Duodenal mucosa (tissue), 2 donors: ENCODE measurements at regions not wholly inside any gene's neighbourhood (a gene's known extent, or its start where the extent isn't known, plus 50 kb on each side); places are given as distances from the start of the nearest gene placed in this dataset.

Source experiments
- H3K27ac ChIP-seq: one replicate; pipeline ENCODE4 v1.7.0; 2013; ENCODE audit warnings: low read depth, low read length
- H3K27me3 ChIP-seq, 2 donors: one replicate each; pipeline ENCODE4 v1.7.0; 2013; ENCODE audit warnings: low read length in 2 of 2, control low read depth in 1 of 2; ENCODE audit not compliant: insufficient read depth in 2 of 2, control insufficient read depth in 1 of 2
- H3K36me3 ChIP-seq, 2 donors: one replicate each; pipeline ENCODE4 v1.7.0; 2013; ENCODE audit warnings: low read length in 2 of 2, control low read depth in 1 of 2; ENCODE audit not compliant: insufficient read depth in 2 of 2, control insufficient read depth in 1 of 2
- H3K4me1 ChIP-seq, 2 donors: one replicate each; pipeline ENCODE4 v1.7.0; 2013; ENCODE audit warnings: low read length in 2 of 2, control low read depth in 1 of 2; ENCODE audit not compliant: insufficient read depth in 2 of 2, control insufficient read depth in 1 of 2
- H3K4me3 ChIP-seq, 2 donors: one replicate each; pipeline ENCODE4 v1.7.0; 2013; ENCODE audit warnings: low read length in 2 of 2, low read depth in 1 of 2
- H3K9ac ChIP-seq, 2 donors: one replicate each; pipeline ENCODE4 v1.7.0; 2013; ENCODE audit warnings: low read length in 2 of 2, low read depth in 1 of 2
- H3K9me3 ChIP-seq, 2 donors: one replicate each; pipeline ENCODE4 v1.7.0; 2013; ENCODE audit warnings: low read length in 2 of 2, control low read depth in 1 of 2; ENCODE audit not compliant: control insufficient read depth in 1 of 2

DNA sequence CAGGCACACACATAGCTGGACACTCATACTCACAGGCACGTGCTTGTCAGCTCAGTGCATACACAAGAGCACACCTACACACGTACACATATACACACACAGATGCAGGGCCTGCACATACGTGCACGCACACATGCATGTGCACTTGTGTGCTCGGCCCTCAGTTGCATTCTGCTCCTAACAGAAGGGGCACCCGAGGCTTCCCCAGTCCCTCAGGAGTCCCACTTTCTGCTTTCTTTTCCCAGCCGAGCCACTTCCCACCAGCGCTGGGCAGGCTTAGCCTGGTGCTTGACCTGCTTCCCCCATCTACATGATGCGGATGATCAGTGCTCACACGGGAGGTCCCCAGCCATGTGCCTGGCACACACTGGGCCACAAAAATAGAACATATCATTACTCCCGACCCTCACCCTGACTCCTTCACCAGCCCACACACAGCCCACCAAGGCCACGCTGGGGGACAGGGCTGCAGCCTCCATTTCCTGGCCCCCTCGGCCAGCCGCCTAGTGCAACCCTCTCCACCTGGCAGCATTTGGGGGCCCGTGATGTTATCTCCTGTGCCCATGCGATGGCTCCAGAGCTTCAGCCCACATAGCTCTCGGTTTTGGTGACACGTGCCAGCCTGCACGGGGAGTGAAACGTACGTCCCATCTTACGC lies 125.2 kb upstream of the SPACA7 start:
- Histone ChIP-seq H3K27ac (no peak overlapping the region), H3K27me3 (no peaks in the 10 kb centered on the region), H3K4me3 (no peak overlapping the region), H3K9me3 (no peaks in the 10 kb centered on the region), H3K9ac (no peak overlapping the region), H3K4me1 (no peaks in the 10 kb centered on the region), H3K36me3 (no peaks in the 10 kb centered on the region)

DNA sequence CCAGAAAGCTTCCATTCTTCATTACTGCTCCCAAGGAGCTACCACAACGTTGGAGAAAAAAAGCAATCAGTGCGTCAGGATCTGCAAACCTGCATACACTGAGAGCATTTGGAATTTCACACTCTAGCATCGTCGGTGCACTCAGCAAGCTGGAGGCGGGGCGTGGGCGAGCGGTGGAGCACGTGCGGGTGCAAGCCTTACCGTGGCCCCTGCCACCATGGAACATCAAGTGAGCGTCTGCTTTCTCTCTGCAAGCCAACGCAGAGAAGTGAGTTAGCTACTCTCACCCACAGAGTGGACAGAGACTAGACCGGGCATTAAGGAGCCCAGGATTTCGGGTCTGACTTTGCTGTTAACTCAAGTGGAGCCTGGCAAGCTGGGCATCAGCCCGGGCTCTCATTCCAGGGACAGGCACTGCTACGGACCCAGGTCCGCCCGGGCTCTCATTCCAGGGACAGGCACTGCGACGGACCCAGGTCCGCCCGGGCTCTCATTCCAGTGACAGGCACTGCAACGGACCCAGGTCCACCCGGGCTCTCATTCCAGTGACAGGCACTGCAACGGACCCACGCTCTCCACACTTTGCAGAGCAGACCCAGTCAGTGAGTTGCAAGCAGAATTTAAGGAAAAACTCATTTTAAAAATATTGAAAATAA lies 124.1 kb upstream of the SPACA7 start:
- Histone ChIP-seq H3K36me3 (no peaks in the 10 kb centered on the region), H3K9me3 (no peaks in the 10 kb centered on the region), H3K9ac (no peak overlapping the region), H3K27me3 (no peaks in the 10 kb centered on the region), H3K27ac (no peak overlapping the region), H3K4me3 (no peak overlapping the region), H3K4me1 (no peaks in the 10 kb centered on the region)

GRCh38 chr13:112252804-112253590 lies 123.2 kb upstream of the SPACA7 start:
- Histone ChIP-seq H3K4me1 (no peaks in the 10 kb centered on the region), H3K9me3 (no peaks in the 10 kb centered on the region), H3K27ac (no peak overlapping the region), H3K27me3 (no peaks in the 10 kb centered on the region), H3K36me3 (no peaks in the 10 kb centered on the region), H3K9ac (no peak overlapping the region), H3K4me3 (no peak overlapping the region)

DNA sequence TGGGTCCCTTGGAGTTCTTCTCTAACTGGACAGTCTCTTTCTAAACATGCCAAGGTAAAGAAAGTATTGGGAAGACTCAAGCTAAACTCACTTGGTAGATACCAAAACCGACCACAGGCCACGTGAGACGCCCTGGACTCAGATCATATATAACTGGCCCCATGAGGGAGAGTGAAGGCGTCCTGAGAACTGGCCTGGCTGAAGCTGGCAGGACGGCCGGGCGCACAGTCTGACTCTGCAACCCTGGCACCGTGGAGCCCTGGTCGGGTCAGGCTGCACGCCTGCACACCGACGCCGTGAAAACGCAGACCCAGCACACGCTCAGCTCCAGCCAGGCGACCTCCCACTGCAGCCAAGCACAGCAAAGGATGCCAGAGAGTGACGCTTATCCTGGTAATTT lies 122.5 kb upstream of the SPACA7 start:
- H3K9ac ChIP-seq = no peak overlapping the region
- H3K36me3 ChIP-seq = no peaks in the 10 kb centered on the region
- no peak overlapping the region for H3K4me3 ChIP-seq
- no peaks in the 10 kb centered on the region for H3K9me3 ChIP-seq
- H3K4me1 ChIP-seq = no peaks in the 10 kb centered on the region
- H3K27me3 ChIP-seq = no peaks in the 10 kb centered on the region
- H3K27ac ChIP-seq = no peak overlapping the region

- H3K4me3 ChIP-seq = no peak overlapping the region
- no peaks in the 10 kb centered on the region for H3K9me3 ChIP-seq
- no peak overlapping the region for H3K9ac ChIP-seq
- no peaks in the 10 kb centered on the region for H3K27me3 ChIP-seq
- no peak overlapping the region for H3K27ac ChIP-seq
- H3K36me3 ChIP-seq = no peaks in the 10 kb centered on the region
- no peaks in the 10 kb centered on the region for H3K4me1 ChIP-seq
These were observed 121.9 kb upstream of the SPACA7 start for GRCh38 chr13:112254061-112254818.

DNA sequence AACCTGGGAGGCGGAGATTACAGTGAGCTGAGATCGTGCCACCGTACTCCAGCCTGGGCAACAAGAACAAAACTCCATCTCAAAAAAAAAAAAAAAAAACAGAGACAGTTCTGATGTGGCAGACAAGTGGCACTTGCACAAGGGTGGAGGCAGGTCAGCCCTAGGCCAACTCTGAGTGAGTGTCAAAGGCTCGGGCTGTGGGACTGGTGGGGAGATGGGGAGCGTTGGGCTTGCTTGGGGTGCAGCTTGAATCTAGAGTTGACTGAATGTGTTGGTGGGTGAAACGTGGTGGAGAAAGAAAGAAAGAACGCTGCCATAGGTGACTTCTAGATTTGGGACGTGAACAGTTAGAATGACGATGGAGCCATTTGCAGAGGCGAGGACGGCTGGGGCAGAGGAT lies 121.3 kb upstream of the SPACA7 start:
- Histone ChIP-seq H3K36me3 (no peaks in the 10 kb centered on the region), H3K27me3 (no peaks in the 10 kb centered on the region), H3K9ac (no peak overlapping the region), H3K4me1 (no peaks in the 10 kb centered on the region), H3K4me3 (no peak overlapping the region), H3K27ac (no peak overlapping the region), H3K9me3 (no peaks in the 10 kb centered on the region)

DNA sequence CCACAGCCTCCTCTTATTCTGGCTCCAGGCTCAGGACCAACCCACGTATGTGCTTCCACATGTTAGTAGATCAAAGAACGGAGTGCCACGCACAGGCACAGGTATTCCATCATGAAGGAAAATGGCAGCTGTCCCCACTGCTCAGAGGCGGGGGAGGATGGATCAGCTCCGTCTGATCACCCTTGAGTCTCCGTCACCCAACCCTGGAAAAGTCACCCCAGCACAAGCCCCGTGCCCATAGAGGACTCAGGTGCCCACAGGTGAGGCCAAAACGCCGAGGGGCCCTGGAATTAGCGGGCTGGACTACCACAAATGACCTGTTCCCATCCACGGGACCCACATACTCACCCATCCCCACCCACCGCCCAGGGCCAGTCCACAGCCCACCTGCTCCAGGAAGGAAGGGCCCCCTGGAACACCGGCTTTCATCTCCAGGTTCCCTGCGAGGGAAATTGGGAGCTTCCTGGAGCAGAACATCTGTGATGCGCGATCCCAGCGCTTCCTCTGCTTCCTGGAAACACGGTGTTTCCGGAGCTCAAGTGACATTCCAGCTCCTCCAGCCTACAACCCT lies 120.5 kb upstream of the SPACA7 start:
- Histone ChIP-seq H3K4me1 (no peaks in the 10 kb centered on the region), H3K27ac (no peak overlapping the region), H3K27me3 (no peaks in the 10 kb centered on the region), H3K4me3 (no peak overlapping the region), H3K9me3 (no peaks in the 10 kb centered on the region), H3K9ac (no peak overlapping the region), H3K36me3 (no peaks in the 10 kb centered on the region)

GRCh38 chr13:112256716-112257494 lies 119.2 kb upstream of the SPACA7 start:
- Histone ChIP-seq H3K27ac (no peak overlapping the region), H3K9ac (no peak overlapping the region), H3K9me3 (no peaks in the 10 kb centered on the region), H3K27me3 (no peaks in the 10 kb centered on the region), H3K4me1 (no peaks in the 10 kb centered on the region), H3K36me3 (no peaks in the 10 kb centered on the region), H3K4me3 (no peak overlapping the region)

GRCh38 chr13:112259511-112259910 lies 116.6 kb upstream of the SPACA7 start:
- Histone ChIP-seq H3K9me3 (no peaks in the 10 kb centered on the region), H3K9ac (no peak overlapping the region), H3K27me3 (no peaks in the 10 kb centered on the region), H3K27ac (no peak overlapping the region), H3K4me1 (no peaks in the 10 kb centered on the region), H3K36me3 (no peaks in the 10 kb centered on the region), H3K4me3 (no peak overlapping the region)
